ENCODE measurements at regions not wholly inside any gene's neighbourhood (a gene's known extent, or its start where the extent isn't known, plus 50 kb on each side); places are given as distances from the start of the nearest gene placed in this dataset.

DNA sequence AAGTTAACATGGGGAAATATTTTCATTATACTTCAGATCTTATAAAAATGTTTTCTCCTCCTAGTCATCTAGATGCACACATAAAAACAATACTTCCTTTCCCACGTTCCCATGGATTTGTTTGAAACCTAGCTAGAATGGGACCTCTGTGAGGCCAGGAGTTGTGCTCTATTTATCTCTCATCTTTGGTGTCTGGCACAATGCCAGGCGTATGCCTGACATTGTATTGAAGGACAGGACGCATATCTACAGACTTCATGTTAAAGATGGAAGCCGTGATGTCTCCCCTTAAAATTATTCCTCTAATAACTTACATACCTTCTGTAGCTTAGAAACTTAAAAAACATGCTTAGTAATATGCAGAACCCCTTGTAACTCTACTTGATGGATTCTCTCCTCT is 394.5 kb upstream of the FAT1 start:
- no peak for DNase-seq
- Histone ChIP-seq H3K4me3 (no peak overlapping the region), H3K36me3 (replicated peaks in 1 of 2) (no peaks in the 10 kb centered on the region), H3K27ac (no peak overlapping the region), H3K4me1 (replicated peaks in 1 of 2) (no peaks in the 10 kb centered on the region), H3K27me3 (no peaks in the 10 kb centered on the region), H3K9me3 (replicated peaks in 1 of 3) (no peaks in the 10 kb centered on the region)
- TF ChIP-seq, protein P1, sequence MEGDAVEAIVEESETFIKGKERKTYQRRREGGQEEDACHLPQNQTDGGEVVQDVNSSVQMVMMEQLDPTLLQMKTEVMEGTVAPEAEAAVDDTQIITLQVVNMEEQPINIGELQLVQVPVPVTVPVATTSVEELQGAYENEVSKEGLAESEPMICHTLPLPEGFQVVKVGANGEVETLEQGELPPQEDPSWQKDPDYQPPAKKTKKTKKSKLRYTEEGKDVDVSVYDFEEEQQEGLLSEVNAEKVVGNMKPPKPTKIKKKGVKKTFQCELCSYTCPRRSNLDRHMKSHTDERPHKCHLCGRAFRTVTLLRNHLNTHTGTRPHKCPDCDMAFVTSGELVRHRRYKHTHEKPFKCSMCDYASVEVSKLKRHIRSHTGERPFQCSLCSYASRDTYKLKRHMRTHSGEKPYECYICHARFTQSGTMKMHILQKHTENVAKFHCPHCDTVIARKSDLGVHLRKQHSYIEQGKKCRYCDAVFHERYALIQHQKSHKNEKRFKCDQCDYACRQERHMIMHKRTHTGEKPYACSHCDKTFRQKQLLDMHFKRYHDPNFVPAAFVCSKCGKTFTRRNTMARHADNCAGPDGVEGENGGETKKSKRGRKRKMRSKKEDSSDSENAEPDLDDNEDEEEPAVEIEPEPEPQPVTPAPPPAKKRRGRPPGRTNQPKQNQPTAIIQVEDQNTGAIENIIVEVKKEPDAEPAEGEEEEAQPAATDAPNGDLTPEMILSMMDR (IDR thresholded peaks at IDR 0.05): no peak
- TF ChIP-seq POLR2A (IDR thresholded peaks at IDR 0.05): no peak
- 40 to 61% (median 55%) methylated on average over 4 of the region's 4 CpGs for WGBS, 4 donors
- intact Hi-C loops (cut with DNase I): no loop called here

DNA sequence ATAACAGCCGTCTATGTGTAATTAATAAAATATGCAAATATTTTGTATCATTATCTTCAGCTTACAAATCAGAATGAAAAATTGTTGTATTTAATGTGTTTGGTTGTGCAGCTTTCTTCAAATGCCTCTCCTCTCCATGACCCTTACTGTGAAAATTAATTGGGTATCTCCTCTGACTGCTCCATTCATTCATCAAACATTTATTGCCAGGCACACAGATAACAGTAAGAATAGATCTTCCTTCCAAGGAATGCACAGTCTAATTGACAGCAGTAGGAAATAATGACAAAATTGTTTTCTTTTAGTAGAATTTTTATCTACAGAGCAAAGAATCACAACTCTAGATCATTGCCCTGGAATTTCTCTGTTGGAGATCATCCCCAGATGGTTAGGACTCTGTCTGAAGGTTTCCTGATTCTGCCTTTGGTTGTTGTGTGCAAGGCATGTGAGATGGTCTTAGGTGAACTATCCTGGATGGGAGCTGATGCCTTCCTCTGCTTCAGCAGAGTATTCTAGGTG is 395.0 kb upstream of the FAT1 start:
- Histone ChIP-seq H3K36me3 (replicated peaks in 1 of 2) (no peaks in the 10 kb centered on the region), H3K27ac (no peak overlapping the region), H3K27me3 (no peaks in the 10 kb centered on the region), H3K4me1 (replicated peaks in 1 of 2) (no peaks in the 10 kb centered on the region), H3K9me3 (replicated peaks in 1 of 3) (no peaks in the 10 kb centered on the region), H3K4me3 (no peak overlapping the region)
- 32 to 60% (median 49%) methylated on average over 1 of the region's 1 CpG for WGBS, 4 donors
- no peak for DNase-seq
- intact Hi-C loops (cut with DNase I): no loop called here
- TF ChIP-seq, protein P1 (IDR thresholded peaks at IDR 0.05): no peak
- no peak for TF ChIP-seq POLR2A (IDR thresholded peaks at IDR 0.05)

DNA sequence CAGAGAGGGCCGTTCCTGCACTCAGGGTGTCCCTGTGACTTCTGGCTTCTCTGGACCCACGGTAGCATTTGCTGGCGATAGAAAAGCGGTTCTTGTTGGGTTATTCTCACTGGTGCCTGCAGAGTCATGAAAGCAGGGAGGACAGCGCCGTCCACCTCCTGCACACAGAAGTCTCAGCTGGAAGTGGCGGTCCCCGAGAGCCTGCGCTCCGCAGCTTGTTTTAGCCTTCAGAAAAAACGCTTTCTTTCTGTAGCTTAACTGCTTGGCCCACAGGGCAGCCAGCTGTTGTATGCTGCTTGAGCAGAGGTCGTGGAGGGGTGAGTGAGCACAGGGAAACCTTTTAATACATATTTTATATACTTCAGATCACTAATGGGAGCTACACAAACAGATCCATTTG is 400.7 kb upstream of the FAT1 start:
- no peaks in the 10 kb centered on the region for H3K4me1 ChIP-seq (replicated peaks in 1 of 2)
- 79 to 84% (median 81%) methylated on average over 12 of the region's 12 CpGs for WGBS, 4 donors
- intact Hi-C loops (cut with DNase I): no loop called here
- no peaks in the 10 kb centered on the region for H3K36me3 ChIP-seq (replicated peaks in 1 of 2)
- H3K27ac ChIP-seq: no peak overlapping the region
- no peak overlapping the region for H3K4me3 ChIP-seq
- TF ChIP-seq, protein P1 (IDR thresholded peaks at IDR 0.05): no peak
- no peak for TF ChIP-seq POLR2A (IDR thresholded peaks at IDR 0.05)
- H3K9me3 ChIP-seq (replicated peaks in 1 of 3): no peaks in the 10 kb centered on the region
- no peak for DNase-seq
- no peaks in the 10 kb centered on the region for H3K27me3 ChIP-seq

DNA sequence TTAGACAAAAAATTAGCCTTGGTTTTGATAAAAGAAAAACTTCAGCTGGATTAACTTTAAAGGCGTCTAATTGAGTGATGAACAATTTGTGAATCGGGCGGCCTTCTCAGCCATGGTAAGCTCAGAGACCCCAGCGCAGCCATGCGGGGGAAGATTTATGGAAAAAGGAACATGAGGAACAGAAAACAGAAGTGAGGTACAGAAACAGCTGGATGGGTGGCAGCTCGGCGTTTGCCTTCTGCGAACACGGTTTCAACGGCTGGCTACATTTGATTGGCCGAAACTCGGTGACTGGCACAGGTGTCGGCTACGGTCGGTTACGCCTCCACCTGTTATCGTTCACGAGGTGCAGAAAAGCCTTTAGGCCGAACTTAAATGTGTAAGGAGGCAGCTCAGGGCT is 401.4 kb upstream of the FAT1 start:
- intact Hi-C loops (cut with DNase I): no loop called here
- no peak overlapping the region for H3K27ac ChIP-seq
- TF ChIP-seq, protein P1 (IDR thresholded peaks at IDR 0.05): no peak
- no peak for TF ChIP-seq POLR2A (IDR thresholded peaks at IDR 0.05)
- H3K9me3 ChIP-seq (replicated peaks in 1 of 3): no peaks in the 10 kb centered on the region
- no peaks in the 10 kb centered on the region for H3K27me3 ChIP-seq
- no peaks in the 10 kb centered on the region for H3K4me1 ChIP-seq (replicated peaks in 1 of 2)
- 90 to 94% (median 92%) methylated on average over 19 of the region's 19 CpGs for WGBS, 4 donors
- H3K36me3 ChIP-seq (replicated peaks in 1 of 2): no peaks in the 10 kb centered on the region
- DNase-seq: no peak
- no peak overlapping the region for H3K4me3 ChIP-seq
